HG02885 (cell line): ENCODE measurements at regions not wholly inside any gene's neighbourhood (a gene's known extent, or its start where the extent isn't known, plus 50 kb on each side); places are given as distances from the start of the nearest gene placed in this dataset.

Source experiments
- ATAC-seq: cut with Tn5 transposase; IDR thresholded peaks from one replicate; pipeline ENCODE4 v1.9.1; 2021; ENCODE audit warnings: mild to moderate bottlenecking; ENCODE audit not compliant: unreplicated experiment, poor library complexity

DNA sequence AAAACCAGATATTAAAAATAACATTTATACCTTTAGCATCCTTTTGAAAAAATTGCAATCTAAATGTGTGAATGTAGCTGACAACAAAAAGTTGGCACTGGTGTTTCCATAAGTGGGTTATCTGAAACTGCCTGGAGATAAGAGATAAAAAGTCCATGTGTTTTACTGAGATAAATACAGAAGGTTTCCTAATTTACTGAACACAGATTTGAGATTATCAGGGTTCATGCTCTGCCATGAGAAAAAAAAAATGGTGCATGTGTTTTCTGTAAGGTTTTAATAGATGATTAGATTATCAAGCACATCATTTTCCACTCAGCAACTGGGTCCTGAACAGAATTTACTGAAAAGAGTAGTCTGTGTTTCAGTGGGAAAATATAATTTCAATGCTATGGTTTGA is 326.2 kb upstream of the SLIT2 start:
- no peak for ATAC-seq

DNA sequence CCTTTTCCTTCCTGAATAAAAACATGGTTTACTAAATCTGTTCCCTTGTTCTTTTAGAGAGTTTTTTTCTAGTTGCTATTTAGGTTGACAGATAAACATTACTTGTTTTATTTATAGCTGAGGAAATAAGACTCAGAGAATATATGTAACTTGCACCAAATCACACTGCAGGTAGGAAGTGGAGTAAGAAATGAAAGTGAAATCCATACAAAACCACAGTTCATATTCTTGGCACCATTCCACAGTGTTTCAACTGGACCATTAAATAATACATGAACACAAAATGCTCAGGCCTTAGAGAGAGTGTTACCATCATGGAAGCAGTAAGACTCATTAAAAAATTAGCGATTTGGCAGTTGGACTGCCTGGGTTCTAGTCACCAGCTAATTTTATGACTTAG is 326.9 kb upstream of the SLIT2 start:
- ATAC-seq: no peak

DNA sequence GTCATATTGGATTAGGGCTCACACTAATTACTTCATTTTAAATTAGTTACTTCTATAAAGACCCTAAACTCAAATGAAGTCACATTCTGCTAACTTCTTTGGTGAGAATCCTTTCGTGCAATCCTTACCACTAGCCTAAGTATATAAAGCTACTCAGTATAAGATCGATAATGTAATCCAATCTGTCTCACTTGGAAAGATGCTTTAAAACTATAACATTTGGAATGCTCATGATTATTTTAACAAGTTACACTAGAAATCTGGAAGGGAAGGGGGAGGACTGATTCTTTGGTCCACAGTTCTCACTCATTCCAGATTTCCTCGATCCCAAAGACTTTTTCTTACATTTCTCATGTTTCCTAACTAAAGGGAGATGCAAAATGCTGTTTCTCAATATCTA is 336.4 kb upstream of the SLIT2 start:
- no peak for ATAC-seq

DNA sequence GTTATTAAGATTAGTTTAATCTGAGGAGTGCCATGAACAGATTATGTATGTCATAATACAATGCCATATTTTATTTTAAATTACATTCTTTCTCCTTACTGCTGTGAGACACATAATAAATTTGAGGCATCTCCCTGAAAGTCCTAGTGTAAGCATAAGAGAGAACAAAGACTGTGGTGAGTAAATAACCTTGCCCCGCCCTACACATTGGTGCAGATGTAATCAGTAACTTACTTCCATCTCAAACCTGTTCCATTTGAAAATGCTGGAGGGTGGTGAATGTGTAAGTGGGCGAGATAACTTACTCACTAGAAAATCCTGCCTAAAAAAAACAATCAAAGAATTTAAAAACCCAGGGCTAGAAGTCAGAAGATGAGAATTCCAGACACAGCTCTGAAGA is 338.1 kb upstream of the SLIT2 start:
- ATAC-seq: no peak

DNA sequence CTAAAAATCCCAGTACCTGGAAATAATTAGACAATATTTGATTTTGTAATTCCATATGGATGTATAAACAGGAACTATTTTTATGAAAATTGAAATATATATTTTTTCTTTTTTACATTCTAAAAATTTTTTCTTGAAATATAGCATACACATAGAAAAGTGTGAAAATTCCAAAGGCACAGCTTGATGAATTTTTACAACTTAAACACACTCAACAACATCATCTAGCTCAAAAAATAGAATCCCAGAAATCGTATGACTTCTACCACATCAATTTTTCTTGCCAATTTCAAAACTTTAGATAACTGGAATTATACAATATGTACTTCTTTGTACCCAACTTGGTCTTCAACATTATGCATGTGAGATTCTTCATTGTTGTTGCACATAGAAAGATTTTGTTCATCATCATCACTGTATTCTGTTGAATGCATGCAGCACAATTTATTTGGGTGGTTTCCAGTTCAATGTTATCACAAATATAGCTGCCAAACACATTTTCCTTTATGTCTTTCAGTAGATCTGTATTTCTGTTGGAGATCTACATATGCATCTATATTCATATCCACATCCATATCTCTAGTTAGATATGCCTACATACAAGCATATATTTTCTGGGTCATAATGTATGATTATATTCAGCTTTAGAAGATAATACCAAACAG is 340.7 kb upstream of the SLIT2 start:
- no peak for ATAC-seq

- ATAC-seq: no peak
Measured at GRCh38 chr4:19905024-19905423, 346.7 kb upstream of the SLIT2 start.

- ATAC-seq: no peak
Measured at GRCh38 chr4:19888587-19888986, 363.1 kb upstream of the SLIT2 start.

GRCh38 chr4:19883841-19884240 is 367.9 kb upstream of the SLIT2 start:
- ATAC-seq: no peak

DNA sequence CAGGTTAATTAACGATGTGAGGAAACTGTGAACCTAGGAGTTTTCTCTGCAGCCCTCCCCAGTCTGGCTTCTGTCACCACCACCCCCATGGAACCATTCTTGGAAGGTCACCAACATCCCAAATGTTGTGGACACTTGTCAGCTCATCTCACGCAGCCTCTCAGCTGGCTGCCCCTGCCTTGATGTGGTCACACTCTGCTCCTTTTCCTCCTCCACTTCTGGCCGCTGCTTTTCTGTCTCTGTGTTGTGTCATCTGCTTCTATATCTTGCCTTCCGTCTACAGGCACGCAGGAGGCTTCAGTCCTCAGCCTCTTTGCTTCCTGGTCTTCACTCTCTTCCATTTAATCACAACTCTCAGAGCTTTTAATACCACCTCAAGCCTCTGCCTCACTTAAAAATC is 371.5 kb upstream of the SLIT2 start:
- ATAC-seq: no peak

DNA sequence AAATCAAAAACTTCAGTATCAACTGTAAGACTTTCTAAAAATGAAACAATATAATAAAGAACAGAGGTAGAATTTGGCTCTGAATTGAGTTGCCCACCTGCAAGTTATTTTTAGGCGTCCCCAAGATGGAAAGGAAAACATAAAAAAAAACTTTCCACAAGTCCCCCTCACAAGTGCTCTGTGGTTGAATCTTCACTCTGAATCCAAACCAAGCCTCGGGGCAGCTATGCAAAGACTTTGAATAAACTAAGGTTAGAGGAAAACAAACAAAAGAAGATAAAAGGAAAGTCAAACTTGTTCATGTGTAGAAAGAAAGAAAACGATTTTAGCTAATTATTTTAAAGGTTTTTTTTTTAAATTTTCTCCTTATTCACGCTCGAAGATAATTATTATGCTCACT is 372.4 kb upstream of the SLIT2 start:
- no peak for ATAC-seq

DNA sequence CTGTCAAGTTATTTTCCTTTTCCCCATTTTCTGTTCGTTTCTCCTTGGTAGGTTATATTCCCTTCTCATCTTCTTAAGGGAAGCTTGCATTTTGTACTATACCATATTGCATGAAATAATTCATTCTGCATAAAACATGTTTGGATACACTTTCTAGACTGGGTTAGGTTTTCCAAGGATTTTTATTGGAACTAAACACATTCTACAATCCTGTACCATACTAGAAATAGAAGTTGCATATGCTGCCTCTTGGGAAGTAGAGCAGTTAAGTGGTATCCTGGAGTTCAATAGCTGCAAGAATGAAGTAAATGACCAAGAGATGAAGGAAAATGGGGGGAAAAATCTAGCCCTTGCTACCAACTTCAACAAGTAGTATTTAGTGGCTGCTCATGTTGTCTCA is 393.7 kb upstream of the SLIT2 start:
- no peak for ATAC-seq

DNA sequence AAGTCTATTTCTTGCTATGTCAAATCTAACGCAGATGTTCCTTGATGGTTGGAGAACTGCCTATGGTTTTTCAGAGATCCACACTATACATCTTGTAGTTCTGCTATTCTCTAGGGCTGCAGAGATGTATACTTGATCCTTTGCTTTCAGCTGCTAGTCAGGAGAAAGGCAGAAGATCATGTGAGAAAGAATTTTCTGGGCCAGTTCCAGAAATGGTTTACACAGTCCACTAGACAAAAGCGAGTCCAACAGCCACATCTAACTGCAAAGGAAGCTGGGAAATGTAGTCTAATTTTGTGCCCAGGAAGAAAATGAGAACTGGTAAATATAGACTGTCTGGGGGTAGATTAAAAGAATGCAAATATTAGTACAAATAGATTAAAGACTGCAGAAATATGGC is 394.3 kb upstream of the SLIT2 start:
- no peak for ATAC-seq

DNA sequence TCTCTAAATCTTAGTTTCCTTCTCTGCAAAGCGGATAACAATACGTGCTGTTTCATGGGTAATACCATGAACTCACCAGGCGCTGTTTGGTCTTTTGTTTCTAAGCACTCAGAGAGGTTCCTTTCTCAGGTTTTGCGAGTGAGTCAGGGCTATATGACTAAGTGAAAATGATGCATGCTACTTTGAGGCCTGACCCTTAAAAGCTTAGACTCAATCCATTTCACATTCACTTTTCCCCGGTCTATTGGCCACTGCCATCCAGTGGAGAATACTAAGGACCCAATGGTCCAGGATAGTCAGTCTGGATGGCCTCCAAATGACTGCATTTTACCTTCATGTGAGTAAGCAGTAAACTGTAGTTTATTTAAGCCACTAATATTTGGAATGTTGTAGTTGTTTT is 400.8 kb upstream of the SLIT2 start:
- no peak for ATAC-seq

GRCh38 chr4:19844446-19844845 is 407.3 kb upstream of the SLIT2 start:
- ATAC-seq: no peak

DNA sequence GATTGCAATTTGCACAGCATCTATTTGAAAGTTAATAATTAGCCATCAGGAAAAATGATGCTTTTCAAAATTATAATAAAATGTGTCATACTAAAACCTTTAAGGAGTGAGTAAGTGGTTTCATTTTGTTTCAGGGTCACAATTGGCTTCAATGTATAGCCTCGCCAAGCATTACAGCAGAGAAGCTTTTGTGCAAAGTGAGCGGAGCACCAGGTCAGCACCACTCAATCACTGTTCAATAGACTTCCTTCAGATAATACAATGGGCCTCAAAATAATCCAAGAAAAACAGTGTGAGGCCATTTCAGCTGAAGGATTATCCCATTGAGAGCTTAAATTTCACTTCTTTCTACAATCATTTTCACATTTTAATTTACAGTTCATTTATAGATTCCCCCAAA is 409.2 kb upstream of the SLIT2 start:
- ATAC-seq: no peak

DNA sequence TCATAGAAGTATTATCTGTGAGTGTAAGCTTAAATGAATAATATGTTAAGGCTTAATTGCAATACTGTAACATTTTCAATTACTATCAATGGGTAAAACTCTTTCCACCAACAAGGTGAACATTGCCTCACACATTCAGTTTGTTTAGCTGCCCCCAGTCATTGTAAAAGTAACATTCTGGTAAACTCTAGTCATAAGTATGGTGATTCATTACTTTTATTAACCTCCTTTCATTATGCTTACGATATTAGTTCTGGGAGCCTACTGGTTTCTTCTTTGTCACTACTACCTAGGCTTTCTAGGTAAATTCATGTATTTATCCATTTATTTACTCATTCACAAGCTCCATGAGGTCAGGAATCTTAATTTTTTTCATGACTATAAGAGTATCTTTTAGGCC is 412.8 kb upstream of the SLIT2 start:
- ATAC-seq: no peak

- no peak for ATAC-seq
Measured at GRCh38 chr4:19835429-19835828, 416.3 kb upstream of the SLIT2 start.

GRCh38 chr4:19832411-19832810 is 419.3 kb upstream of the SLIT2 start:
- ATAC-seq: no peak

- ATAC-seq: no peak
Measured at GRCh38 chr4:19831644-19832285, 419.9 kb upstream of the SLIT2 start.

GRCh38 chr4:19829101-19829500 is 422.6 kb upstream of the SLIT2 start:
- ATAC-seq: no peak

- no peak for ATAC-seq
Measured at GRCh38 chr4:19823781-19824180, 427.9 kb upstream of the SLIT2 start.

DNA sequence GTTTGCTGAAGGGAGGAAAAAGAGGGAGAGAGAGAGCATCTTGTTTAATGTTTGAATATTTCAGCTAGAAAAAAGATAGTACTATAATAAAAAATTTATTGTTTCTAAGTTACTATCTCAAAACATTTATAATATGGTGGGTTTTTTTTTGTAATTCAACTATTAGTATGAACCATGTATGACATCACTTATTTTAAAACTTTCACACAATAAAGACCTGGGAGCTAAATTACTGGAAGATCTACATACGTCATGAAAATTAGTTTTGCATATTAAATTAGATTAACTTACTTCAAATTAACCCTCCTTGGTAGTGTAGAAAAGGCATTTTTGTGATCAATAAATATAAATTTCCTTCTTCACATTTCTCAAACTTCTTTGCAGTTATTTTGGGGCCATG is 432.0 kb upstream of the SLIT2 start:
- ATAC-seq: no peak
